Small intestine (tissue), 7 donors: ENCODE measurements at regions not wholly inside any gene's neighbourhood (a gene's known extent, or its start where the extent isn't known, plus 50 kb on each side); places are given as distances from the start of the nearest gene placed in this dataset.

Experiments
- DNase-seq, 2 donors: peaks; one replicate each; pipeline versions ENCODE4 v3.0.0 to v3.0.0-alpha.2; 2013
- FAIRE-seq: peaks from 2 replicates; lab custom pipeline; 2012; peaks lifted over from hg19 to GRCh38; lab: Jason Lieb, UNC
- H3K27ac ChIP-seq, 3 donors: one replicate each; pipeline ENCODE4 v1.5.1; 2013; ENCODE audit warnings: low read length in 2 of 3, mild to moderate bottlenecking in 2 of 3, control low read depth in 1 of 3, inconsistent platforms in 1 of 3, low read depth in 1 of 3, moderate library complexity in 1 of 3
- H3K27me3 ChIP-seq, 3 donors: one replicate each; pipeline ENCODE4 v1.6.1; 2013; ENCODE audit warnings: low read length in 3 of 3, inconsistent platforms in 1 of 3; ENCODE audit not compliant: control insufficient read depth in 3 of 3, insufficient read depth in 3 of 3
- H3K36me3 ChIP-seq, 3 donors: one replicate each; pipeline ENCODE4 v1.6.1; 2013; ENCODE audit warnings: low read length in 3 of 3, inconsistent platforms in 1 of 3, low read depth in 1 of 3, mild to moderate bottlenecking in 1 of 3, moderate library complexity in 1 of 3; ENCODE audit not compliant: control insufficient read depth in 3 of 3, insufficient read depth in 2 of 3
- H3K4me1 ChIP-seq, 3 donors: one replicate each; pipeline ENCODE4 v1.6.1; 2013; ENCODE audit warnings: low read length in 2 of 3, inconsistent platforms in 1 of 3, low read depth in 1 of 3, mild to moderate bottlenecking in 1 of 3, moderate library complexity in 1 of 3; ENCODE audit not compliant: control insufficient read depth in 3 of 3, insufficient read depth in 2 of 3
- H3K4me3 ChIP-seq, 3 donors: one replicate each; pipeline ENCODE4 v1.5.1; 2013; ENCODE audit warnings: low read length in 3 of 3, control low read depth in 1 of 3, inconsistent platforms in 1 of 3, low read depth in 1 of 3, mild to moderate bottlenecking in 1 of 3, moderate library complexity in 1 of 3
- H3K9me3 ChIP-seq, 2 donors: one replicate each; pipeline ENCODE4 v1.6.1; 2013; ENCODE audit warnings: low read depth in 1 of 2, low read length in 1 of 2; ENCODE audit not compliant: control insufficient read depth in 2 of 2, insufficient read depth in 1 of 2
- WGBS, 3 donors: extraction: QIAGEN DNeasy Blood & Tissue Kit; methylation state at CpG; one replicate each; pipeline ENCODE4 v1.1.7; 2013; 5-methylcytosine and 5-hydroxymethylcytosine counted together
- donor health status: healthy with polysubstance abuse.
- donor health status: control.
- donor health status: control.
- donor health status: Bipolar disorder and iron deficiency.
- donor health status: healthy.

GRCh38 chr9:84463272-84463671, 122.7 kb upstream of the SLC28A3 start:
- FAIRE-seq: no peak

GRCh38 chr9:84466580-84467285, 126.2 kb upstream of the SLC28A3 start:
- Histone ChIP-seq H3K4me1 (no peaks in the 10 kb centered on the region), H3K36me3 (no peaks in the 10 kb centered on the region), H3K27me3 (no peaks in the 10 kb centered on the region), H3K4me3 (no peak overlapping the region), H3K27ac (no peak overlapping the region), H3K9me3 (peaks cover 0 to 5% of the 10 kb centered on the region in 2 donors)
- FAIRE-seq (no peak), DNase-seq (no peak)
- 44 to 59% (median 49%) methylated on average over 5 of the region's 5 CpGs for WGBS, 3 donors

More at GRCh38 chr9:84463272-84463671, 122.7 kb upstream of the SLC28A3 start:
- 48 to 64% (median 59%) methylated on average over 3 of the region's 3 CpGs for WGBS, 3 donors
- H3K4me3 ChIP-seq: no peak overlapping the region
- no peaks in the 10 kb centered on the region for H3K27me3 ChIP-seq
- DNase-seq: peak; percentile 28 to 48
- no peaks in the 10 kb centered on the region for H3K4me1 ChIP-seq
- H3K27ac ChIP-seq: no peak overlapping the region
- H3K9me3 ChIP-seq: no peaks in the 10 kb centered on the region
- H3K36me3 ChIP-seq: no peaks in the 10 kb centered on the region

GRCh38 chr9:84471816-84472215, 131.3 kb upstream of the SLC28A3 start:
- DNase-seq: no peak
- Histone ChIP-seq H3K27ac (no peak overlapping the region), H3K9me3 (peaks cover 0 to 5% of the 10 kb centered on the region in 2 donors), H3K4me1 (no peaks in the 10 kb centered on the region), H3K4me3 (no peak overlapping the region), H3K27me3 (no peaks in the 10 kb centered on the region), H3K36me3 (no peaks in the 10 kb centered on the region)
- no peak for FAIRE-seq
- WGBS, 3 donors: 65 to 76% (median 72%) methylated on average over 2 of the region's 2 CpGs

GRCh38 chr9:84478996-84479395, 138.4 kb upstream of the SLC28A3 start:
- H3K27ac ChIP-seq: no peak overlapping the region
- no peaks in the 10 kb centered on the region for H3K4me1 ChIP-seq
- no peaks in the 10 kb centered on the region for H3K36me3 ChIP-seq
- no peak overlapping the region for H3K4me3 ChIP-seq
- no peaks in the 10 kb centered on the region for H3K27me3 ChIP-seq
- 67 to 84% (median 79%) methylated on average over 3 of the region's 3 CpGs for WGBS, 3 donors
- FAIRE-seq: no peak
- no peaks in the 10 kb centered on the region for H3K9me3 ChIP-seq
- DNase-seq: no peak

- Histone ChIP-seq H3K36me3 (no peaks in the 10 kb centered on the region), H3K27ac (no peak overlapping the region), H3K4me3 (no peak overlapping the region), H3K4me1 (no peaks in the 10 kb centered on the region), H3K27me3 (no peaks in the 10 kb centered on the region), H3K9me3 (no peaks in the 10 kb centered on the region)
- FAIRE-seq: no peak
- no peak for DNase-seq
- WGBS, 3 donors: 83 to 88% (median 84%) methylated on average over 9 of the region's 9 CpGs
Observed at GRCh38 chr9:84480071-84480470, 139.5 kb upstream of the SLC28A3 start.

GRCh38 chr9:84481231-84481630, 140.7 kb upstream of the SLC28A3 start:
- H3K36me3 ChIP-seq: no peaks in the 10 kb centered on the region
- H3K4me1 ChIP-seq: no peaks in the 10 kb centered on the region
- H3K9me3 ChIP-seq: no peaks in the 10 kb centered on the region
- H3K27me3 ChIP-seq: no peaks in the 10 kb centered on the region
- DNase-seq (no peak), FAIRE-seq (no peak)
- H3K27ac ChIP-seq: no peak overlapping the region
- 74 to 85% (median 81%) methylated on average over 3 of the region's 3 CpGs for WGBS, 3 donors
- H3K4me3 ChIP-seq: no peak overlapping the region

GRCh38 chr9:84481636-84482218, 141.2 kb upstream of the SLC28A3 start:
- Histone ChIP-seq H3K4me3 (no peak overlapping the region), H3K27ac (no peak overlapping the region), H3K36me3 (no peaks in the 10 kb centered on the region), H3K9me3 (no peaks in the 10 kb centered on the region), H3K27me3 (no peaks in the 10 kb centered on the region), H3K4me1 (no peaks in the 10 kb centered on the region)
- 68 to 78% (median 72%) methylated on average over 8 of the region's 8 CpGs for WGBS, 3 donors
- DNase-seq: no peak
- FAIRE-seq: no peak

- Histone ChIP-seq H3K27me3 (no peaks in the 10 kb centered on the region), H3K4me3 (no peak overlapping the region), H3K36me3 (no peaks in the 10 kb centered on the region), H3K9me3 (no peaks in the 10 kb centered on the region), H3K27ac (no peak overlapping the region), H3K4me1 (no peaks in the 10 kb centered on the region)
- FAIRE-seq: no peak
- no peak for DNase-seq
- 74 to 87% (median 85%) methylated on average over 8 of the region's 8 CpGs for WGBS, 3 donors
Observed at GRCh38 chr9:84482607-84483006, 142.0 kb upstream of the SLC28A3 start.
